Esophagus squamous epithelium (tissue), 4 donors: ENCODE measurements at regions not wholly inside any gene's neighbourhood (a gene's known extent, or its start where the extent isn't known, plus 50 kb on each side); places are given as distances from the start of the nearest gene placed in this dataset.
"Not testable (repeated sequence)": the region's sequence is repeated elsewhere in the genome, so short reads cannot be mapped to it uniquely, and the experiment has no call there.

Experiments used
- CTCF ChIP-seq, 6 experiments: fragments of 450-650 bp in 4 of 6; fragments of 200-600 bp in 2 of 6; sonication (generic) in 2 of 6; IDR thresholded peaks; one replicate each; pipeline ENCODE4 v1.5.1; 2016 to 2019; ENCODE audit warnings: antibody characterized with exemption in 6 of 6, mild to moderate bottlenecking in 4 of 6, moderate library complexity in 4 of 6
- POLR2A ChIP-seq, 4 donors: fragments of 450-650 bp; IDR thresholded peaks; one replicate each; pipeline ENCODE4 v1.6.1; 2017; ENCODE audit warnings: antibody characterized with exemption in 4 of 4, mild to moderate bottlenecking in 4 of 4, moderate library complexity in 3 of 4

GRCh38 chr6:56870053-56870452, 84.9 kb upstream of the BEND6 start:
- TF ChIP-seq CTCF, POLR2A (IDR thresholded peaks at IDR 0.05): not testable (repeated sequence)
